HCT116 (cell line): ENCODE measurements at regions not wholly inside any gene's neighbourhood (a gene's known extent, or its start where the extent isn't known, plus 50 kb on each side); places are given as distances from the start of the nearest gene placed in this dataset.

Experiments used
- ATAC-seq: fragments of 200-7000 bp; cut with Tn5 transposase; 2 replicates; pipeline ENCODE4 v1.9.1; 2020; ENCODE audit warnings: mild to moderate bottlenecking, moderate library complexity
- BruUV-seq: library from RNA; stranded (reverse); fragments of 400-500 nt; replicated peaks from 2 replicates; lab custom pipeline; 2021; lab: Mats Ljungman, UMichigan
- CTCF ChIA-PET: fragments of 300-600 bp; sonication (Branson Sonifier 250); formaldehyde crosslinking; loops from one replicate; lab custom pipeline; 2021; ENCODE audit warnings: antibody characterized with exemption; lab: Charles Lee
- POLR2A ChIA-PET: fragments of 300-600, 350-600 bp; sonication (Branson Sonifier 250); formaldehyde crosslinking; loops from one replicate; lab custom pipeline; 2021; ENCODE audit warnings: antibody characterized with exemption; lab: Charles Lee
- RAD21 ChIA-PET, 2 experiments: fragments of 300-600 bp; sonication (Branson Sonifier 250); formaldehyde crosslinking; loops; one replicate each; lab custom pipeline; 2023; ENCODE audit warnings: low total read pairs in 2 of 2; ENCODE audit not compliant: uncharacterized antibody in 2 of 2, unreplicated experiment in 2 of 2, low non-redundant PET in 1 of 2; lab: Charles Lee
- DNase-seq: peaks from one replicate; pipeline ENCODE4 v3.0.0-alpha.2; 2010; ENCODE audit warnings: low read depth, low spot score
- H2AFZ ChIP-seq: fragments of 200-600 bp; shearing (Covaris generic), sonication (generic); 2 replicates; pipeline ENCODE4 v1.6.1; 2017; ENCODE audit warnings: low read depth, mixed run types, mixed read lengths, antibody characterized with exemption, low read length; ENCODE audit not compliant: poor library complexity, severe bottlenecking
- H3K27ac ChIP-seq: 2 replicates; pipeline ENCODE4 v1.5.1; 2012; ENCODE audit warnings: low read depth, low read length
- H3K27me3 ChIP-seq: fragments of 200-600 bp; sonication (generic); 2 replicates; pipeline ENCODE4 v1.6.1; 2016; ENCODE audit warnings: mixed run types, low read length, mixed read lengths; ENCODE audit not compliant: insufficient read depth
- H3K36me3 ChIP-seq, 2 experiments: fragments of 200-500 bp in 1 of 2; fragments of 200-600 bp in 1 of 2; sonication (Bioruptor generic) in 1 of 2; sonication (generic) in 1 of 2; 2 replicates each; pipeline versions ENCODE4 v1.5.1 to v1.6.1; 2014 to 2016; ENCODE audit warnings: low read length in 2 of 2, inconsistent platforms in 1 of 2, mixed read lengths in 1 of 2, mixed run types in 1 of 2; ENCODE audit not compliant: insufficient read depth in 2 of 2, control insufficient read depth in 1 of 2
- H3K4me1 ChIP-seq, 2 experiments: fragments of 200-600 bp in 1 of 2; sonication (generic) in 1 of 2; 2 replicates each; pipeline versions ENCODE4 v1.5.1 to v1.6.1; 2012 to 2017; ENCODE audit warnings: low read length in 2 of 2, inconsistent platforms in 1 of 2, mild to moderate bottlenecking in 1 of 2, mixed read lengths in 1 of 2, mixed run types in 1 of 2, moderate library complexity in 1 of 2; ENCODE audit not compliant: insufficient read depth in 2 of 2, control insufficient read depth in 1 of 2
- H3K4me2 ChIP-seq: fragments of 200-600 bp; sonication (generic); 2 replicates; pipeline ENCODE4 v1.6.1; 2017; ENCODE audit warnings: mixed run types, low read length, mixed read lengths
- H3K4me3 ChIP-seq, 2 experiments: fragments of 200-600 bp in 1 of 2; sonication (generic) in 1 of 2; replicated peaks in 1 of 2; 2 replicates each; pipeline ENCODE4 v1.5.1; 2011 to 2016; ENCODE audit warnings: low read length in 2 of 2, control low read depth in 1 of 2, low read depth in 1 of 2, mild to moderate bottlenecking in 1 of 2, mixed read lengths in 1 of 2, mixed run types in 1 of 2
- H3K79me2 ChIP-seq: fragments of 200-600 bp; sonication (generic); 2 replicates; pipeline ENCODE4 v1.6.1; 2017; ENCODE audit warnings: mild to moderate bottlenecking, mixed run types, low read length, moderate library complexity, mixed read lengths; ENCODE audit not compliant: insufficient read depth
- H3K9ac ChIP-seq: fragments of 200-600 bp; sonication (generic); 2 replicates; pipeline ENCODE4 v1.6.1; 2016; ENCODE audit warnings: low read length, mixed read lengths
- H3K9me2 ChIP-seq: fragments of 200-600 bp; sonication (generic), shearing (Covaris generic); 2 replicates; pipeline ENCODE4 v1.6.1; 2017; ENCODE audit warnings: mixed run types, mild to moderate bottlenecking, moderate library complexity; ENCODE audit not compliant: insufficient read depth
- H3K9me3 ChIP-seq, 2 experiments: fragments of 200-500 bp in 1 of 2; fragments of 200-600 bp in 1 of 2; sonication (Bioruptor generic) in 1 of 2; sonication (generic) in 1 of 2; 2 replicates each; pipeline ENCODE4 v1.6.1; 2014 to 2017; ENCODE audit warnings: low read length in 2 of 2, mixed read lengths in 2 of 2, inconsistent platforms in 1 of 2, low read depth in 1 of 2, mild to moderate bottlenecking in 1 of 2, mixed run types in 1 of 2, moderate library complexity in 1 of 2; ENCODE audit not compliant: control insufficient read depth in 1 of 2, insufficient read depth in 1 of 2
- H4K20me1 ChIP-seq: fragments of 200-600 bp; sonication (generic), shearing (Covaris generic); 2 replicates; pipeline ENCODE4 v1.6.1; 2017; ENCODE audit warnings: mixed run types, mild to moderate bottlenecking, moderate library complexity; ENCODE audit not compliant: insufficient read depth
- CBX3 ChIP-seq: IDR thresholded peaks from 2 replicates; pipeline ENCODE4 v1.6.1; 2012; ENCODE audit warnings: low read depth
- CTCF ChIP-seq, 3 experiments: fragments of 200-600 bp in 1 of 3; sonication (generic) in 1 of 3; IDR thresholded peaks in 2 of 3; conservative IDR thresholded peaks in 1 of 3; 2 replicates each; pipeline ENCODE4 v1.5.1; 2012 to 2017; ENCODE audit warnings: low read depth in 2 of 3, low read length in 2 of 3, antibody characterized with exemption in 1 of 3, borderline replicate concordance in 1 of 3, control low read depth in 1 of 3, mild to moderate bottlenecking in 1 of 3, mixed read lengths in 1 of 3, mixed run types in 1 of 3, moderate library complexity in 1 of 3; ENCODE audit not compliant: insufficient read depth in 1 of 3
- ELF1 ChIP-seq: IDR thresholded peaks from 2 replicates; pipeline ENCODE4 v1.6.1; 2012; ENCODE audit warnings: low read depth, borderline replicate concordance
- EZH2 ChIP-seq: fragments of 200-600 bp; sonication (generic); IDR thresholded peaks from 2 replicates; pipeline ENCODE4 v1.6.1; 2017; ENCODE audit warnings: antibody characterized with exemption, mixed run types
- FOSL1 ChIP-seq: IDR thresholded peaks from 2 replicates; pipeline ENCODE4 v1.6.1; 2012; ENCODE audit warnings: low read depth
- JUND ChIP-seq: IDR thresholded peaks from 2 replicates; pipeline ENCODE4 v1.6.1; 2012
- MAX ChIP-seq: IDR thresholded peaks from 2 replicates; pipeline ENCODE4 v1.6.1; 2012
- POLR2A ChIP-seq: IDR thresholded peaks from 2 replicates; pipeline ENCODE4 v1.7.0; 2011; ENCODE audit warnings: borderline replicate concordance; ENCODE audit not compliant: insufficient read depth, insufficient read length; ENCODE audit errors: extremely low read depth
- SIN3A ChIP-seq: IDR thresholded peaks from 2 replicates; pipeline ENCODE4 v1.6.1; 2012; ENCODE audit warnings: low read depth
- SP1 ChIP-seq: IDR thresholded peaks from 2 replicates; pipeline ENCODE4 v1.6.1; 2012; ENCODE audit warnings: low read depth
- SRF ChIP-seq: IDR thresholded peaks from 2 replicates; pipeline ENCODE4 v1.6.1; 2012; ENCODE audit warnings: low read depth
- YY1 ChIP-seq: IDR thresholded peaks from 2 replicates; pipeline ENCODE4 v1.6.1; 2011; ENCODE audit warnings: low read length, low read depth, moderate library complexity, mild to moderate bottlenecking; ENCODE audit not compliant: insufficient replicate concordance; ENCODE audit errors: extremely low read depth
- ZBTB33 ChIP-seq: IDR thresholded peaks from 2 replicates; pipeline ENCODE4 v1.6.1; 2011; ENCODE audit warnings: mild to moderate bottlenecking, low read length, moderate library complexity; ENCODE audit not compliant: insufficient replicate concordance; ENCODE audit errors: extremely low read depth
- ZFX ChIP-seq: fragments of 450-650 bp; IDR thresholded peaks from 2 replicates; pipeline ENCODE4 v1.6.1; 2017
- intact Hi-C: fragments of 100-400 bp; cut with micrococcal nuclease; formaldehyde crosslinking; loops from 2 replicates; pipeline ENCODE4 v1.10.0; 2022

- BruUV-seq, result no TSS peak
- Histone ChIP-seq H3K4me1 (no peaks in the 10 kb centered on the region), H3K36me3 (no peaks in the 10 kb centered on the region), H3K79me2 (no peaks in the 10 kb centered on the region), H3K4me3 (no peak overlapping the region), H4K20me1 (no peaks in the 10 kb centered on the region), H3K9me3 (no peaks in the 10 kb centered on the region), H3K27me3 (peaks cover 3% of the 10 kb centered on the region; the same call in 1 of the 2 replicates), H3K9ac (no peak overlapping the region), H3K4me2 (no peak overlapping the region), H3K27ac (no peak overlapping the region), H3K9me2 (no peaks in the 10 kb centered on the region), H2AFZ (no peak overlapping the region)
- TF ChIP-seq JUND (no peak), ELF1 (no peak), EZH2 (no peak), POLR2A (no peak), MAX (no peak), CBX3 (no peak), FOSL1 (no peak), ZFX (no peak), SIN3A (no peak), SRF (no peak), ZBTB33 (no peak), SP1 (no peak), YY1 (no peak), CTCF (IDR thresholded peaks at IDR 0.05 in 2 of 3, conservative IDR thresholded peaks at IDR 0.05 in 1 of 3; ENCODE audit: borderline replicate concordance in 1 of 3, insufficient read depth in 1 of 3, low read depth in 2 of 3, low read length in 2 of 3) (no peak)
- RAD21 ChIA-PET, result no interaction called here
- ATAC-seq, result no peak
- DNase-seq, result no peak
- POLR2A ChIA-PET, result no interaction called here
- intact Hi-C loops, result no loop called here
- CTCF ChIA-PET, result no interaction called here
Measured at GRCh38 chr13:40026741-40027140, 371.3 kb downstream of the COG6 start.
